K562 (cell line): ENCODE measurements at regions not wholly inside any gene's neighbourhood (a gene's known extent, or its start where the extent isn't known, plus 50 kb on each side); places are given as distances from the start of the nearest gene placed in this dataset.

Source experiments
- AFF1 ChIP-seq, 2 experiments: fragments of 450-650 bp; IDR thresholded peaks; 2 replicates each; pipeline ENCODE4 v1.6.1; 2018; ENCODE audit warnings: mild to moderate bottlenecking in 2 of 2, low read depth in 1 of 2; ENCODE audit not compliant: partially characterized antibody in 2 of 2
- ARID3B ChIP-seq: fragments of 250-450 bp; sonication (Bioruptor Pico); IDR thresholded peaks from 2 replicates; pipeline ENCODE4 v1.4.0; 2020; ENCODE audit warnings: borderline replicate concordance
- ASH1L ChIP-seq: fragments of 450-650 bp; IDR thresholded peaks from 2 replicates; pipeline ENCODE4 v1.6.1; 2018; ENCODE audit warnings: borderline replicate concordance, mild to moderate bottlenecking, low read depth; ENCODE audit not compliant: partially characterized antibody
- FOS ChIP-seq: IDR thresholded peaks from 3 replicates; pipeline ENCODE4 v1.6.1; 2011; ENCODE audit not compliant: insufficient read length; ENCODE audit errors: extremely low read depth
- MAX ChIP-seq: sonication (generic); formaldehyde crosslinking; IDR thresholded peaks from 2 replicates; pipeline ENCODE4 v1.9.0; 2022; ENCODE audit warnings: mild to moderate bottlenecking, missing genetic modification reagents
- MLX ChIP-seq, 2 experiments: fragments of 450-650 bp in 1 of 2; sonication (generic) in 1 of 2; formaldehyde crosslinking; conservative IDR thresholded peaks; 2 replicates each; pipeline versions ENCODE4 v1.4.0 to v1.8.1; 2020 to 2022; ENCODE audit warnings: mild to moderate bottlenecking in 1 of 2, missing genetic modification reagents in 1 of 2
- MNT ChIP-seq, 2 experiments: fragments of 450-650 bp; conservative IDR thresholded peaks; 2 replicates each; pipeline ENCODE4 v1.6.1; 2017; ENCODE audit warnings: mild to moderate bottlenecking in 2 of 2, moderate library complexity in 2 of 2
- NR4A1 ChIP-seq, 2 experiments: fragments of 250-450 bp in 1 of 2; fragments of 450-650 bp in 1 of 2; sonication (Bioruptor Pico) in 1 of 2; IDR thresholded peaks; 2 replicates each; pipeline versions ENCODE4 v1.4.0 to v1.6.1; 2016 to 2020; ENCODE audit warnings: mild to moderate bottlenecking in 2 of 2, missing compliant biosample characterization in 1 of 2, missing genetic modification characterization in 1 of 2, moderate library complexity in 1 of 2
- RBM25 ChIP-seq: fragments of 200-400 bp; formaldehyde crosslinking; IDR thresholded peaks from 2 replicates; pipeline ENCODE4 v1.6.1; 2018; ENCODE audit warnings: low read length, low read depth, moderate library complexity; ENCODE audit not compliant: severe bottlenecking
- SIRT6 ChIP-seq: IDR thresholded peaks from one replicate; pipeline ENCODE4 v1.6.1; 2012; ENCODE audit warnings: low read depth, mild to moderate bottlenecking, control low read depth, inconsistent platforms, low read length, moderate library complexity
- SNIP1 ChIP-seq: fragments of 450-650 bp; IDR thresholded peaks from 2 replicates; pipeline ENCODE4 v1.7.1; 2017; ENCODE audit warnings: low read depth, mild to moderate bottlenecking
- TAF1 ChIP-seq: IDR thresholded peaks from 2 replicates; pipeline ENCODE4 v1.6.1; 2011; ENCODE audit warnings: mild to moderate bottlenecking, low read length, moderate library complexity; ENCODE audit not compliant: insufficient read depth, control insufficient read depth, severe bottlenecking; ENCODE audit errors: extremely low read depth
- TCF15 ChIP-seq: fragments of 250-450 bp; sonication (Bioruptor Pico); IDR thresholded peaks from 2 replicates; pipeline ENCODE4 v1.8.0; 2022; ENCODE audit warnings: moderate library complexity, mild to moderate bottlenecking, inconsistent platforms
- YBX1 ChIP-seq: fragments of 450-650 bp; IDR thresholded peaks from 2 replicates; pipeline ENCODE4 v1.7.1; 2016; ENCODE audit warnings: mild to moderate bottlenecking
- ZBTB1 ChIP-seq: sonication (generic); formaldehyde crosslinking; IDR thresholded peaks from 2 replicates; pipeline ENCODE4 v1.8.1; 2023; ENCODE audit warnings: missing genetic modification reagents, low read depth, mild to moderate bottlenecking, borderline replicate concordance
- ZKSCAN8 ChIP-seq: fragments of 200-800 bp; sonication (Bioruptor generic); IDR thresholded peaks from 2 replicates; pipeline ENCODE4 v1.6.1; 2016; ENCODE audit warnings: missing genetic modification characterization, missing compliant biosample characterization
- ZNF589 ChIP-seq: fragments of 200-800 bp; sonication (Bioruptor generic); IDR thresholded peaks from 2 replicates; pipeline ENCODE4 v1.6.1; 2016; ENCODE audit warnings: low read depth, missing genetic modification characterization, missing compliant biosample characterization
- ZNF778 ChIP-seq: fragments of 450-650 bp; formaldehyde crosslinking; IDR thresholded peaks from 2 replicates; pipeline ENCODE4 v1.4.0; 2020; ENCODE audit warnings: mild to moderate bottlenecking, moderate library complexity

GRCh38 chr3:128547368-128547987 is 54.5 kb upstream of the GATA2 start (continued):
- TF ChIP-seq NR4A1 (CRISPR knock-in tag; IDR thresholded peaks at IDR 0.05) (no peak), NR4A1 (tag; IDR thresholded peaks at IDR 0.05) (peak; percentile 87), ARID3B (CRISPR knock-in tag) (no peak), ZNF589 (CRISPR knock-in tag) (peak; percentile 72; the same call in 1 of the 2 replicates), TCF15 (CRISPR knock-in tag) (no peak), SIRT6 (no peak), ZBTB1 (no peak), ASH1L (no peak), SNIP1 (no peak), ZKSCAN8 (CRISPR knock-in tag) (no peak), YBX1 (no peak), MNT (conservative IDR thresholded peaks at IDR 0.05) (peak; percentile 76 to 85), ZNF778 (CRISPR knock-in tag) (no peak), MAX (peak; percentile 95), RBM25 (no peak), FOS (no peak), MLX (CRISPR knock-in tag; conservative IDR thresholded peaks at IDR 0.05) (no peak), TAF1 (peak; percentile 37), AFF1 (IDR thresholded peaks at IDR 0.05; ENCODE audit: low read depth in 1 of 2, partially characterized antibody in 2 of 2) (no peak)
